ENCODE measurements at regions not wholly inside any gene's neighbourhood (a gene's known extent, or its start where the extent isn't known, plus 50 kb on each side); places are given as distances from the start of the nearest gene placed in this dataset.

- peak; percentile 93 for TF ChIP-seq SPI1 (IDR thresholded peaks at IDR 0.05; ENCODE audit: borderline replicate concordance, insufficient read depth, low read depth, low read length)
- no peak for TF ChIP-seq PBX3 (IDR thresholded peaks at IDR 0.05; ENCODE audit: insufficient replicate concordance, low read depth, low read length)
These were observed 90.5 kb upstream of the ATXN1 start (continued) for GRCh38 chr6:16851758-16852157.

DNA sequence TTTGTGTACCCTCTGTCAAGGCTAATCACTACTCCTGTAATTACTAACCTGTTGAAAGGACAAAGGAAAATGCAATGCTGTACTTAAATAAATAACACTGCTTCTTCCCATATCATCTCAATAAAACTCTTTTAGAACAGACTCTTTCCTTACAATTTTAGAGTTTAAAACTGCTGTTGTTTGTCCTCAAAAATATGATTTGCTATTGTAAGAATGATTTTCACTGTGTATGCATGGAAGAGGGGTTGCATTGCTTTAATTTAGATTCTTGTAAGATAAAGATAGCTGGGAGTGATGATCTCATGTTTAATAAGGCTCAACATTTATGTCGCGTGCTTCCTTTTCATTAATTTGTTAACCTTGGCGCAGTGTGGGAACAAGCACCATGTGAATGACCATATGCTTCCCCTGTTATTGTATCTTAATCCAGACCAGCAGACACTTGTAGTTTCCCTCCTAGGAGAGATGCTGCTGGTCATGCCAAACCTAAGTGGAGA, 89.8 kb upstream of the ATXN1 start:
- BruUV-seq (replicated peaks), result no TSS peak
- Histone ChIP-seq H3K9ac (ENCODE audit: control insufficient read depth, insufficient read depth, low read length) (no peak overlapping the region), H3K27ac (ENCODE audit: control insufficient read depth, insufficient read depth) (peak overlapping the region; percentile 67), H2AFZ (ENCODE audit: control insufficient read depth, low read depth, low read length) (peak overlapping the region; percentile 65), H3K4me3 (no peak overlapping the region; the same call in 1 of the 2 replicates), H3K4me1 (ENCODE audit: control insufficient read depth, insufficient read depth, low read length) (peaks cover 37% of the 10 kb centered on the region), H3K36me3 (ENCODE audit: control insufficient read depth in 2 of 2, insufficient read depth in 2 of 2, low read length in 1 of 2) (no peaks in the 10 kb centered on the region), H3K27me3 (replicated peaks in 1 of 2; ENCODE audit: control insufficient read depth in 2 of 2, insufficient read depth in 2 of 2, low read length in 1 of 2) (no peaks in the 10 kb centered on the region), H3K4me2 (ENCODE audit: control insufficient read depth, insufficient read depth) (peak overlapping the region; percentile 69), H3K79me2 (ENCODE audit: control insufficient read depth, insufficient read depth, low read length) (no peaks in the 10 kb centered on the region), H3K9me3 (replicated peaks; ENCODE audit: control insufficient read depth, insufficient read depth, low read length) (peaks cover 3% of the 10 kb centered on the region; the same call in 2 of the 3 replicates), H4K20me1 (ENCODE audit: control insufficient read depth, insufficient read depth) (no peaks in the 10 kb centered on the region)
- 97% methylated on average over 3 of the region's 3 CpGs for WGBS (ENCODE audit: insufficient coverage, insufficient replicate concordance, low lambda C conversion rate, missing lambda C conversion rate)
- CTCF ChIA-PET, result no interaction called here
- DNase-seq (ENCODE audit: low read depth, low spot score) (no peak), ATAC-seq (no peak), FAIRE-seq (no peak)
- POLR2A ChIA-PET, result no interaction called here
- in situ Hi-C loops (cut with MboI), result no loop called here
- SMC1A ChIA-PET (ENCODE audit: uncharacterized antibody, unreplicated experiment), result interaction anchor here (0.6 to 1.6 kb wide), 5 partner anchors 11 to 1040 kb away, joined by 3 to 13 read pairs (median 3); no protein-coding TSS in a partner anchor
- RAD21 ChIA-PET (ENCODE audit: unreplicated experiment), result interaction anchor here (1.1 kb wide), 1 partner anchor 10 kb away, joined by 3 read pairs; no protein-coding TSS in a partner anchor
- intact Hi-C loops (cut with micrococcal nuclease; ENCODE audit: unreplicated experiment), result no loop called here
- TF ChIP-seq ATF7 (IDR thresholded peaks at IDR 0.05; ENCODE audit: low read depth) (no peak), MLLT1 (IDR thresholded peaks at IDR 0.05) (no peak), IRF4 (IDR thresholded peaks at IDR 0.05; ENCODE audit: low read depth, low read length) (no peak), EP300 (IDR thresholded peaks at IDR 0.05; ENCODE audit: borderline replicate concordance in 1 of 2, control insufficient read depth in 1 of 2, low read depth in 2 of 2, low read length in 2 of 2) (no peak), YBX1 (IDR thresholded peaks at IDR 0.05) (no peak), KAT2A (conservative IDR thresholded peaks at IDR 0.05; ENCODE audit: control insufficient read depth, low read depth, low read length) (no peak), CHD1 (IDR thresholded peaks at IDR 0.05; ENCODE audit: low read depth, low read length) (no peak), TBL1XR1 (IDR thresholded peaks at IDR 0.05; ENCODE audit: low read depth, low read length) (no peak), CEBPZ (IDR thresholded peaks at IDR 0.05; ENCODE audit: low read depth, low read length) (no peak), NR2C1 (IDR thresholded peaks at IDR 0.05) (no peak), GABPA (IDR thresholded peaks at IDR 0.05; ENCODE audit: low read depth) (no peak)
- TF ChIP-seq, protein P1, sequence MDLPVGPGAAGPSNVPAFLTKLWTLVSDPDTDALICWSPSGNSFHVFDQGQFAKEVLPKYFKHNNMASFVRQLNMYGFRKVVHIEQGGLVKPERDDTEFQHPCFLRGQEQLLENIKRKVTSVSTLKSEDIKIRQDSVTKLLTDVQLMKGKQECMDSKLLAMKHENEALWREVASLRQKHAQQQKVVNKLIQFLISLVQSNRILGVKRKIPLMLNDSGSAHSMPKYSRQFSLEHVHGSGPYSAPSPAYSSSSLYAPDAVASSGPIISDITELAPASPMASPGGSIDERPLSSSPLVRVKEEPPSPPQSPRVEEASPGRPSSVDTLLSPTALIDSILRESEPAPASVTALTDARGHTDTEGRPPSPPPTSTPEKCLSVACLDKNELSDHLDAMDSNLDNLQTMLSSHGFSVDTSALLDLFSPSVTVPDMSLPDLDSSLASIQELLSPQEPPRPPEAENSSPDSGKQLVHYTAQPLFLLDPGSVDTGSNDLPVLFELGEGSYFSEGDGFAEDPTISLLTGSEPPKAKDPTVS (IDR thresholded peaks at IDR 0.05; ENCODE audit: low read depth, low read length), result no peak
